Ovary (tissue), 7 donors: ENCODE measurements at regions not wholly inside any gene's neighbourhood (a gene's known extent, or its start where the extent isn't known, plus 50 kb on each side); places are given as distances from the start of the nearest gene placed in this dataset.
A peak's percentile ranks its signal among the peaks of the same experiment; 100 is the strongest.

ENCODE experiments used
- DNase-seq, 5 donors: peaks; one replicate each; pipeline ENCODE4 v3.0.0-alpha.2; 2019 to 2020
- H3K27ac ChIP-seq, 2 donors: fragments of 200-600 bp; one replicate each; pipeline versions ENCODE4 v1.5.1 to v1.8.0; 2019 to 2022
- H3K27me3 ChIP-seq: fragments of 200-600 bp; one replicate; pipeline ENCODE4 v1.8.0; 2022
- H3K36me3 ChIP-seq: fragments of 200-600 bp; sonication (generic); one replicate; pipeline ENCODE4 v1.5.1; 2019
- H3K4me1 ChIP-seq: one replicate; pipeline ENCODE4 v1.8.1; 2013; ENCODE audit warnings: mild to moderate bottlenecking, moderate library complexity; ENCODE audit not compliant: insufficient read depth
- H3K4me3 ChIP-seq: fragments of 200-600 bp; sonication (generic); one replicate; pipeline ENCODE4 v1.5.1; 2017
- H3K9me3 ChIP-seq, 2 donors: fragments of 200-600 bp in 1 of 2; sonication (generic) in 1 of 2; one replicate each; pipeline versions ENCODE4 v1.5.1 to v1.8.1; 2013 to 2019; ENCODE audit warnings: mild to moderate bottlenecking in 1 of 2, moderate library complexity in 1 of 2
- CTCF ChIP-seq, 3 donors: fragments of 450-650 bp in 2 of 3; fragments of 200-600 bp in 1 of 3; IDR thresholded peaks; one replicate each; pipeline versions ENCODE4 v1.5.1 to v1.8.0; 2016 to 2022; ENCODE audit warnings: antibody characterized with exemption in 3 of 3, mild to moderate bottlenecking in 1 of 3
- EP300 ChIP-seq: sonication (generic); formaldehyde crosslinking; IDR thresholded peaks from one replicate; pipeline ENCODE4 v1.6.1; 2017; ENCODE audit warnings: antibody characterized with exemption
- POLR2A ChIP-seq: fragments of 450-650 bp; IDR thresholded peaks from one replicate; pipeline ENCODE4 v1.6.1; 2017; ENCODE audit warnings: antibody characterized with exemption, mild to moderate bottlenecking, moderate library complexity
- WGBS, 3 donors: extraction: QIAGEN DNeasy Blood & Tissue Kit in 1 of 3; methylation state at CpG; one replicate each; pipeline versions ENCODE4 v1.1.5 to v1.1.7; 2013 to 2017; 5-methylcytosine and 5-hydroxymethylcytosine counted together
- intact Hi-C, 4 donors: fragments of 100-400 bp; cut with DNase I; formaldehyde crosslinking; loops; one replicate each; pipeline versions ENCODE4 v1.11.0 to v1.15.1; 2022 to 2023
- donor health status: DM: no; HTN: no; CAD: no; lungs with moderate emphysema.
- donor health status: DM: no; HTN: no; CAD: no.
- donor health status: Bipolar disorder and iron deficiency.
- donor health status: DM: no; HTN: no; CAD: no.
- donor health status: DM: yes; HTN: yes; CAD: no.

- intact Hi-C loops: loop anchor here (2.0 to 10.0 kb wide), 4 partner anchors 62 to 179 kb away; partner anchors contain the start of gene LMCD1 (in 2 of the 4)
- no peak overlapping the region for H3K4me3 ChIP-seq
These were observed 58.5 kb upstream of the LMCD1 start for GRCh38 chr3:8442993-8443650.

GRCh38 chr3:8443829-8444791 lies 57.5 kb upstream of the LMCD1 start:
- peak; percentile 72 to 85 (median 83) for DNase-seq
- H3K4me3 ChIP-seq: no peak overlapping the region
- 19% methylated on average over 15 of the region's 15 CpGs for WGBS, 3 donors

More at GRCh38 chr3:8442993-8443650, 58.5 kb upstream of the LMCD1 start:
- no peaks in the 10 kb centered on the region for H3K9me3 ChIP-seq
- WGBS, 3 donors: 59 to 65% (median 60%) methylated on average over 4 of the region's 4 CpGs
- no peak overlapping the region for H3K27ac ChIP-seq
- no peaks in the 10 kb centered on the region for H3K27me3 ChIP-seq
- H3K36me3 ChIP-seq: no peaks in the 10 kb centered on the region
- TF ChIP-seq CTCF (IDR thresholded peaks at IDR 0.05) (no peak), POLR2A (no peak), EP300 (no peak)
- peaks cover 7% of the 10 kb centered on the region for H3K4me1 ChIP-seq
- no peak for DNase-seq

GRCh38 chr3:8444883-8445282 lies 56.7 kb upstream of the LMCD1 start:
- TF ChIP-seq EP300 (no peak), POLR2A (no peak), CTCF (IDR thresholded peaks at IDR 0.05) (no peak)
- H3K4me3 ChIP-seq: no peak overlapping the region
- peaks cover 7% of the 10 kb centered on the region for H3K4me1 ChIP-seq
- no peak overlapping the region for H3K27ac ChIP-seq
- no peaks in the 10 kb centered on the region for H3K27me3 ChIP-seq
- no peak for DNase-seq
- H3K36me3 ChIP-seq: no peaks in the 10 kb centered on the region
- H3K9me3 ChIP-seq: no peaks in the 10 kb centered on the region
- WGBS, 3 donors: 79 to 92% (median 91%) methylated on average over 3 of the region's 3 CpGs
- intact Hi-C loops: loop anchor here (5.0 to 10.0 kb wide), 3 partner anchors 60 to 177 kb away; partner anchors contain the start of gene LMCD1 (in 2 of the 4)

More at GRCh38 chr3:8443829-8444791, 57.5 kb upstream of the LMCD1 start:
- intact Hi-C loops: loop anchor here (2.0 to 10.0 kb wide), 4 partner anchors 61 to 178 kb away; partner anchors contain the start of gene LMCD1 (in 2 of the 4)
- no peaks in the 10 kb centered on the region for H3K36me3 ChIP-seq
- peak; percentile 15 for TF ChIP-seq POLR2A
- no peak for TF ChIP-seq EP300
- no peaks in the 10 kb centered on the region for H3K27me3 ChIP-seq
- H3K27ac ChIP-seq: peak overlapping the region; percentile 33 to 72
- H3K9me3 ChIP-seq: no peaks in the 10 kb centered on the region
- H3K4me1 ChIP-seq: peaks cover 7% of the 10 kb centered on the region

GRCh38 chr3:8445861-8446260 lies 55.8 kb upstream of the LMCD1 start:
- WGBS, 3 donors: 23 to 36% (median 24%) methylated on average over 2 of the region's 2 CpGs
- intact Hi-C loops: loop anchor here in 2 of 4 donors (10.0 kb wide), 1 partner anchor 59 kb away; the partner anchor contains the start of gene LMCD1 (in 2 of the 2)
- TF ChIP-seq POLR2A (no peak), CTCF (IDR thresholded peaks at IDR 0.05) (no peak), EP300 (no peak)
- Histone ChIP-seq H3K4me3 (no peak overlapping the region), H3K9me3 (no peaks in the 10 kb centered on the region), H3K27me3 (no peaks in the 10 kb centered on the region), H3K4me1 (peaks cover 7% of the 10 kb centered on the region), H3K36me3 (no peaks in the 10 kb centered on the region), H3K27ac (no peak overlapping the region)
- no peak for DNase-seq
